WTC11 (cell line): ENCODE measurements at regions not wholly inside any gene's neighbourhood (a gene's known extent, or its start where the extent isn't known, plus 50 kb on each side); places are given as distances from the start of the nearest gene placed in this dataset.

Experiments used
- CBFB ChIP-seq: sonication (generic); formaldehyde crosslinking; IDR thresholded peaks from 2 replicates; pipeline ENCODE4 v1.8.1; 2022; ENCODE audit warnings: mild to moderate bottlenecking, low read depth, missing genetic modification reagents
- CREB1 ChIP-seq: sonication (generic); formaldehyde crosslinking; IDR thresholded peaks from 2 replicates; pipeline ENCODE4 v1.8.0; 2023; ENCODE audit warnings: mild to moderate bottlenecking, missing genetic modification reagents
- NFYB ChIP-seq: sonication (generic); formaldehyde crosslinking; conservative IDR thresholded peaks from 2 replicates; pipeline ENCODE4 v1.8.0; 2022; ENCODE audit warnings: low read depth, missing genetic modification reagents
- ZNF138 ChIP-seq: sonication (generic); formaldehyde crosslinking; conservative IDR thresholded peaks from 2 replicates; pipeline ENCODE4 v1.8.1; 2022; ENCODE audit warnings: mild to moderate bottlenecking, moderate library complexity, missing genetic modification reagents
- TF ChIP-seq, protein P1 (sequence below): fragments of 200-600 bp; IDR thresholded peaks from 2 replicates; pipeline ENCODE4 v1.8.0; 2022; ENCODE audit warnings: antibody characterized with exemption
- TF ChIP-seq, protein P2 (sequence below): sonication (generic); formaldehyde crosslinking; IDR thresholded peaks from 2 replicates; pipeline ENCODE4 v1.8.0; 2022; ENCODE audit warnings: missing genetic modification reagents

DNA sequence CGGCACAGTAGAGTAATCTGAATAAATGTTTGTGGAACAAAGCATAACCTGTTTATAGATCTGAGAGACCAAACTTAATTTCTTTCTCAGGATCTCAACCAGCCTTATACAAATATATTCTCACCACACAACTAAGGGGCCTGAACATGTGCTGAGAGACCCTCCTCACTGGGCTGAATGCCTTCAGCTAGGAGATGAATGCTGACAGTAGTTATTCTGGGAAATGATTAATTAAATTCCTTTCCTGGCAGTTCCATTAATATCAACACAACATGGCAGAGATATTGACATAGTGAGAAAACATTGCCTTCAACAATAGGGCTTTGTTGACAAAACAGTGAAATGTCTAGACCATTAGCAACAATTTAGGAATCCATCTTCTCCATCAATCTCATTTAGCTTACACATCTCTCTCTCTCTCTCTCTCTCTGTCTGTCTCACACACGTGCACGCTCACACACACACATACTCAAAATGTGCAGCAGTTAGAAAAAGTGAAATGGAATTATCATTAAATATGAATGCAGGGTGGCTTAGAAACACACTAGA is 780.8 kb upstream of the CDH8 start:
- TF ChIP-seq, protein P1, sequence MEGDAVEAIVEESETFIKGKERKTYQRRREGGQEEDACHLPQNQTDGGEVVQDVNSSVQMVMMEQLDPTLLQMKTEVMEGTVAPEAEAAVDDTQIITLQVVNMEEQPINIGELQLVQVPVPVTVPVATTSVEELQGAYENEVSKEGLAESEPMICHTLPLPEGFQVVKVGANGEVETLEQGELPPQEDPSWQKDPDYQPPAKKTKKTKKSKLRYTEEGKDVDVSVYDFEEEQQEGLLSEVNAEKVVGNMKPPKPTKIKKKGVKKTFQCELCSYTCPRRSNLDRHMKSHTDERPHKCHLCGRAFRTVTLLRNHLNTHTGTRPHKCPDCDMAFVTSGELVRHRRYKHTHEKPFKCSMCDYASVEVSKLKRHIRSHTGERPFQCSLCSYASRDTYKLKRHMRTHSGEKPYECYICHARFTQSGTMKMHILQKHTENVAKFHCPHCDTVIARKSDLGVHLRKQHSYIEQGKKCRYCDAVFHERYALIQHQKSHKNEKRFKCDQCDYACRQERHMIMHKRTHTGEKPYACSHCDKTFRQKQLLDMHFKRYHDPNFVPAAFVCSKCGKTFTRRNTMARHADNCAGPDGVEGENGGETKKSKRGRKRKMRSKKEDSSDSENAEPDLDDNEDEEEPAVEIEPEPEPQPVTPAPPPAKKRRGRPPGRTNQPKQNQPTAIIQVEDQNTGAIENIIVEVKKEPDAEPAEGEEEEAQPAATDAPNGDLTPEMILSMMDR: no peak
- TF ChIP-seq CREB1 (CRISPR knock-in tag) (no peak), CBFB (CRISPR knock-in tag) (no peak), ZNF138 (CRISPR knock-in tag) (no peak), NFYB (CRISPR knock-in tag) (no peak)
- TF ChIP-seq, protein P2, sequence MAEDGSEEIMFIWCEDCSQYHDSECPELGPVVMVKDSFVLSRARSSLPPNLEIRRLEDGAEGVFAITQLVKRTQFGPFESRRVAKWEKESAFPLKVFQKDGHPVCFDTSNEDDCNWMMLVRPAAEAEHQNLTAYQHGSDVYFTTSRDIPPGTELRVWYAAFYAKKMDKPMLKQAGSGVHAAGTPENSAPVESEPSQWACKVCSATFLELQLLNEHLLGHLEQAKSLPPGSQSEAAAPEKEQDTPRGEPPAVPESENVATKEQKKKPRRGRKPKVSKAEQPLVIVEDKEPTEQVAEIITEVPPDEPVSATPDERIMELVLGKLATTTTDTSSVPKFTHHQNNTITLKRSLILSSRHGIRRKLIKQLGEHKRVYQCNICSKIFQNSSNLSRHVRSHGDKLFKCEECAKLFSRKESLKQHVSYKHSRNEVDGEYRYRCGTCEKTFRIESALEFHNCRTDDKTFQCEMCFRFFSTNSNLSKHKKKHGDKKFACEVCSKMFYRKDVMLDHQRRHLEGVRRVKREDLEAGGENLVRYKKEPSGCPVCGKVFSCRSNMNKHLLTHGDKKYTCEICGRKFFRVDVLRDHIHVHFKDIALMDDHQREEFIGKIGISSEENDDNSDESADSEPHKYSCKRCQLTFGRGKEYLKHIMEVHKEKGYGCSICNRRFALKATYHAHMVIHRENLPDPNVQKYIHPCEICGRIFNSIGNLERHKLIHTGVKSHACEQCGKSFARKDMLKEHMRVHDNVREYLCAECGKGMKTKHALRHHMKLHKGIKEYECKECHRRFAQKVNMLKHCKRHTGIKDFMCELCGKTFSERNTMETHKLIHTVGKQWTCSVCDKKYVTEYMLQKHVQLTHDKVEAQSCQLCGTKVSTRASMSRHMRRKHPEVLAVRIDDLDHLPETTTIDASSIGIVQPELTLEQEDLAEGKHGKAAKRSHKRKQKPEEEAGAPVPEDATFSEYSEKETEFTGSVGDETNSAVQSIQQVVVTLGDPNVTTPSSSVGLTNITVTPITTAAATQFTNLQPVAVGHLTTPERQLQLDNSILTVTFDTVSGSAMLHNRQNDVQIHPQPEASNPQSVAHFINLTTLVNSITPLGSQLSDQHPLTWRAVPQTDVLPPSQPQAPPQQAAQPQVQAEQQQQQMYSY (CRISPR knock-in tag): no peak
